Aorta (tissue), 5 donors: ENCODE measurements at regions not wholly inside any gene's neighbourhood (a gene's known extent, or its start where the extent isn't known, plus 50 kb on each side); places are given as distances from the start of the nearest gene placed in this dataset.
A peak's percentile ranks its signal among the peaks of the same experiment; 100 is the strongest.

ENCODE experiments used
- ATAC-seq: fragments of 200-7000 bp; cut with Tn5 transposase; one replicate; pipeline ENCODE4 v1.9.1; 2022; ENCODE audit warnings: moderate library complexity; ENCODE audit not compliant: low FRiP score
- DNase-seq, 2 donors: peaks; one replicate each; pipeline ENCODE4 v3.0.0-alpha.2; 2020
- H3K27ac ChIP-seq, 2 donors: one replicate each; pipeline ENCODE4 v1.5.1; 2013; ENCODE audit warnings: low read length in 2 of 2, mild to moderate bottlenecking in 2 of 2, moderate library complexity in 2 of 2, control low read depth in 1 of 2, inconsistent platforms in 1 of 2, low read depth in 1 of 2
- H3K27me3 ChIP-seq, 2 donors: one replicate each; pipeline ENCODE4 v1.6.1; 2013; ENCODE audit warnings: control low read depth in 1 of 2, low read length in 1 of 2, mild to moderate bottlenecking in 1 of 2, moderate library complexity in 1 of 2; ENCODE audit not compliant: insufficient read depth in 2 of 2, control insufficient read depth in 1 of 2
- H3K36me3 ChIP-seq, 2 donors: one replicate each; pipeline ENCODE4 v1.6.1; 2013; ENCODE audit warnings: control low read depth in 1 of 2, low read length in 1 of 2, mild to moderate bottlenecking in 1 of 2; ENCODE audit not compliant: insufficient read depth in 2 of 2, control insufficient read depth in 1 of 2
- H3K4me1 ChIP-seq, 2 donors: one replicate each; pipeline ENCODE4 v1.6.1; 2013; ENCODE audit warnings: low read length in 2 of 2, control low read depth in 1 of 2, mild to moderate bottlenecking in 1 of 2, moderate library complexity in 1 of 2; ENCODE audit not compliant: insufficient read depth in 2 of 2, control insufficient read depth in 1 of 2
- H3K4me3 ChIP-seq, 2 donors: one replicate each; pipeline ENCODE4 v1.5.1; 2013; ENCODE audit warnings: low read length in 2 of 2, control low read depth in 1 of 2, mild to moderate bottlenecking in 1 of 2
- H3K9me3 ChIP-seq: one replicate; pipeline ENCODE4 v1.6.1; 2013; ENCODE audit warnings: mild to moderate bottlenecking, low read length; ENCODE audit not compliant: control insufficient read depth
- WGBS, 2 donors: extraction: QIAGEN DNeasy Blood & Tissue Kit; methylation state at CpG; one replicate each; pipeline ENCODE4 v1.1.7; 2013; 5-methylcytosine and 5-hydroxymethylcytosine counted together
- intact Hi-C, 2 donors: fragments of 100-400 bp; cut with DNase I; formaldehyde crosslinking; loops; one replicate each; pipeline versions ENCODE4 v1.14.2 to v1.15.0; 2022
- donor health status: healthy with polysubstance abuse.
- donor health status: Bipolar disorder and iron deficiency.
- donor health status: DM: no; HTN: no; CAD: no.
- donor health status: DM: no; HTN: no; CAD: no.
- donor health status: DM: yes; HTN: yes; CAD: no.

DNA sequence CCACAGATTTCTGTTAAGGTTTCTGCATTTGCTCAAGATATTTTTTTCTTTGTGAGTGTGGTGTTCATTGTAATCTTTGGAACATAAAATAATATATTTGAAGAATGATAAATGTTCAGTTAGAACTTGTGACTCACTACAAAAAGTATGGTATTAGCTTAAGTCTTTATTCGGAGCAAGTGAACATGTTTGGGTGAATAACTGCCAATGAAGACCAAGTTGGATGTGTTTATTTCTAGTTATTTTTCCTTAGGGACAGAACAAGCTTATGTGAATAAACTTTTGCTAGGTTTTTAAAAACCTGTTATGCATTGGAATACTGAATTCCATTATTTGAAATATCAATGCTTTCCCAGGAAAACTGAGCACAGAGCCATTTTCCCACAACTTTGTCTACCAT lies 418.6 kb downstream of the SLCO4C1 start:
- H3K4me3 ChIP-seq = no peak overlapping the region
- peaks cover 0 to 2% of the 10 kb centered on the region in 2 donors for H3K4me1 ChIP-seq
- H3K27ac ChIP-seq = no peak overlapping the region
- DNase-seq = no peak
- no peaks in the 10 kb centered on the region for H3K9me3 ChIP-seq
- H3K36me3 ChIP-seq = no peaks in the 10 kb centered on the region
- no peaks in the 10 kb centered on the region for H3K27me3 ChIP-seq
- intact Hi-C loops = no loop called here
- 2 to 4% methylated on average over 1 of the region's 1 CpG for WGBS, 2 donors
- ATAC-seq = no peak

- Histone ChIP-seq H3K27me3 (no peaks in the 10 kb centered on the region), H3K4me3 (no peak overlapping the region), H3K4me1 (no peaks in the 10 kb centered on the region), H3K27ac (no peak overlapping the region), H3K36me3 (no peaks in the 10 kb centered on the region), H3K9me3 (no peaks in the 10 kb centered on the region)
- DNase-seq (no peak), ATAC-seq (no peak)
- 91 to 93% methylated on average over 1 of the region's 1 CpG for WGBS, 2 donors
- intact Hi-C loops = no loop called here
Measured at GRCh38 chr5:101866473-101866872, 429.6 kb downstream of the SLCO4C1 start.

- H3K36me3 ChIP-seq = no peaks in the 10 kb centered on the region
- DNase-seq = peak; percentile 15 to 52
- H3K4me3 ChIP-seq = no peak overlapping the region
- intact Hi-C loops = no loop called here
- no peak overlapping the region for H3K27ac ChIP-seq
- 88 to 91% methylated on average over 6 of the region's 6 CpGs for WGBS, 2 donors
- no peaks in the 10 kb centered on the region for H3K4me1 ChIP-seq
- no peaks in the 10 kb centered on the region for H3K9me3 ChIP-seq
- no peak for ATAC-seq
- no peaks in the 10 kb centered on the region for H3K27me3 ChIP-seq
Measured at GRCh38 chr5:101860563-101860962, 435.5 kb downstream of the SLCO4C1 start.

- H3K4me1 ChIP-seq = no peaks in the 10 kb centered on the region
- H3K4me3 ChIP-seq = no peak overlapping the region
- DNase-seq (no peak), ATAC-seq (no peak)
- no peaks in the 10 kb centered on the region for H3K27me3 ChIP-seq
- intact Hi-C loops = no loop called here
- H3K27ac ChIP-seq = no peak overlapping the region
- WGBS, 2 donors = 93 to 94% methylated on average over 10 of the region's 10 CpGs
- no peaks in the 10 kb centered on the region for H3K36me3 ChIP-seq
- no peaks in the 10 kb centered on the region for H3K9me3 ChIP-seq
Measured at GRCh38 chr5:101860145-101860544, 435.9 kb downstream of the SLCO4C1 start.

DNA sequence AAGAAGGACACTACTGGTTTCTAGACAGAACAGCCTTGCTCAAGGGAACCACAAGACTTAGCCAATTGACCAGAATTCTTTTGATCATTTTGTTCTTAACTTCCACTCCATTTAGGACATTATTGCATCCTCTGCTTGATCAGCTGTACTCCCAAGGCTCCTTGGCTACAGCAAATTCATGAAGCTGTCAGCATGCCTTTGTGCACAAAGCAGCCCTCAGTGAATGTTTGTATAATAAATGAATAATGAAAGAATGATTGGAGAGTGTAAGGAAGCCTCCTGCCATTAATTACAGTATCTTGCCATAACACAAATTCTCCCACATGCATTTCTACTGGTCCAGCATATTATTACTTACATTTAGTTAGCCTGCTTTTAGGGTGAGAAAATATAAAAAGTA lies 449.6 kb downstream of the SLCO4C1 start:
- Histone ChIP-seq H3K4me3 (no peak overlapping the region), H3K36me3 (no peaks in the 10 kb centered on the region), H3K4me1 (peaks cover 0 to 1% of the 10 kb centered on the region in 2 donors), H3K27me3 (no peaks in the 10 kb centered on the region), H3K9me3 (peaks cover 2% of the 10 kb centered on the region), H3K27ac (no peak overlapping the region)
- DNase-seq (no peak), ATAC-seq (no peak)
- intact Hi-C loops = no loop called here

DNA sequence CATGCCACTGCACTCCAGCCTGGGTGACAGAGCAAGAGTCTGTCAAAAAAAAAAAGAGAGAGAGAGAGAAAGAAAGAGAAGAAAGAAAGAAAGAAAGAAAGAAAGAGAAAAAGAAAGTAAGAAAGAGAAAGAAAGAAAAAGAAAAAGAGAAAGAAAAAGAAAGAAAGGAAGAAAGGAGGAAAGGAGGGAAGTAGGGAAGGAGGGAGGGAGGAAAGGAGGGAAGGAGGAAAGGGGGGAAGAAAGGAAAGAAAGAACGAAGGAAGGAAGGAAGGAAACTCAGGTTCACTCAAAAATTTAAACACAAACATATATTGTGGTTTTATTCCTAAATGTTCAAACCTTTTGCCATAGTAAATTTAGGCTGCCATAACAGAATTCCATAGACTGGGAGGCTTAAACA lies 453.0 kb downstream of the SLCO4C1 start:
- no peak overlapping the region for H3K4me3 ChIP-seq
- DNase-seq (no peak), ATAC-seq (no peak)
- no peak overlapping the region for H3K27ac ChIP-seq
- no peaks in the 10 kb centered on the region for H3K36me3 ChIP-seq
- 86 to 92% methylated on average over 1 of the region's 1 CpG for WGBS, 2 donors
- H3K4me1 ChIP-seq = peaks cover 0 to 3% of the 10 kb centered on the region in 2 donors
- H3K9me3 ChIP-seq = peaks cover 2% of the 10 kb centered on the region
- no peaks in the 10 kb centered on the region for H3K27me3 ChIP-seq
- intact Hi-C loops = no loop called here

- intact Hi-C loops = no loop called here
- H3K36me3 ChIP-seq = no peaks in the 10 kb centered on the region
- 3 to 6% methylated on average over 5 of the region's 5 CpGs for WGBS, 2 donors
- DNase-seq (no peak), ATAC-seq (no peak)
- H3K27me3 ChIP-seq = no peaks in the 10 kb centered on the region
- H3K4me1 ChIP-seq = peaks cover 0 to 1% of the 10 kb centered on the region in 2 donors
- no peak overlapping the region for H3K27ac ChIP-seq
- no peaks in the 10 kb centered on the region for H3K9me3 ChIP-seq
- H3K4me3 ChIP-seq = no peak overlapping the region
Measured at GRCh38 chr5:101838435-101838834, 457.6 kb downstream of the SLCO4C1 start.

- Histone ChIP-seq H3K36me3 (no peaks in the 10 kb centered on the region), H3K27me3 (no peaks in the 10 kb centered on the region), H3K27ac (no peak overlapping the region), H3K9me3 (no peaks in the 10 kb centered on the region), H3K4me1 (no peaks in the 10 kb centered on the region), H3K4me3 (no peak overlapping the region)
- DNase-seq = no peak
- intact Hi-C loops = no loop called here
- 53 to 63% methylated on average over 4 of the region's 4 CpGs for WGBS, 2 donors
- ATAC-seq = no peak
Measured at GRCh38 chr5:101829255-101829654, 466.8 kb downstream of the SLCO4C1 start.

- DNase-seq = no peak
- intact Hi-C loops = no loop called here
- H3K9me3 ChIP-seq = no peaks in the 10 kb centered on the region
- no peaks in the 10 kb centered on the region for H3K4me1 ChIP-seq
- ATAC-seq = no peak
- no peak overlapping the region for H3K4me3 ChIP-seq
- no peaks in the 10 kb centered on the region for H3K36me3 ChIP-seq
- H3K27ac ChIP-seq = no peak overlapping the region
- H3K27me3 ChIP-seq = no peaks in the 10 kb centered on the region
Measured at GRCh38 chr5:101811466-101811865, 484.6 kb downstream of the SLCO4C1 start.
